ENCODE measurements at regions not wholly inside any gene's neighbourhood (a gene's known extent, or its start where the extent isn't known, plus 50 kb on each side); places are given as distances from the start of the nearest gene placed in this dataset.
"Not testable (repeated sequence)": the region's sequence is repeated elsewhere in the genome, so short reads cannot be mapped to it uniquely, and the experiment has no call there.

DNA sequence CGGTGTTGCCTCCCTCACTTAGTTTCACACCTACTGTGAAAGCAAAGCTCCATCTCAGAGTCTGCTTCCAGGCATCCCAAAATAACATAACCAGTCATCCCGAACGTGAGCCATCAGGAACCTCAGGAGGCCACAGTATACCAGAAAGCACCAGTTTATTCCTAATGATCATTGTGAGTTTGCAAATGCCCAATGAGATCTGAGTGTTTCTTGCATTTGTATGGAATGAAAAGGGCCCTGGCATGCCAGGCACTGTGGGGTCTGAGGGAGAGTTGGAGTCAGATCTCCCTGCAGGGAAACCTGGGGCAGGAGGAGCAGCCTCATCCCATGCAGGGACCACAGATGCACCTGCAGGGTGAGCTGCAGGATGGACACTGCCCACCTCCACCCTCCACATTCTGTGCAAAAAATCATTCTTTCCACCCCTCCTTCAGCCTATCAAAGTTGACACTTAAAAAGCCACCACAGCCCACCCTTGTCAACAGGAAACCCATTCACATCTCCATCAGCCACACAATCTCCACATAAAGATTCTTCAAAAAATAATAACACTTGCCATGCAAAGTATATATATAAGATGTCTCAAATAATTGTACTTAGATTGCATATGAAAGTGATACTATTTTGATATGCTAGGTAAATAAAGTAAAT, 112.3 kb downstream of the GGTLC2 start:
- H3K36me3 ChIP-seq (ENCODE audit: insufficient read depth, low read depth, low read length); H3K4me3 ChIP-seq (ENCODE audit: low read length); H3K27ac ChIP-seq (ENCODE audit: low read length); H3K4me1 ChIP-seq (ENCODE audit: insufficient read depth, low read length); H3K9ac ChIP-seq (ENCODE audit: low read depth, low read length); H3K9me3 ChIP-seq (ENCODE audit: insufficient read depth, low read depth, low read length): not testable (repeated sequence)
- peaks cover 66% of the 10 kb centered on the region for H3K27me3 ChIP-seq (ENCODE audit: insufficient read depth, low read length)

DNA sequence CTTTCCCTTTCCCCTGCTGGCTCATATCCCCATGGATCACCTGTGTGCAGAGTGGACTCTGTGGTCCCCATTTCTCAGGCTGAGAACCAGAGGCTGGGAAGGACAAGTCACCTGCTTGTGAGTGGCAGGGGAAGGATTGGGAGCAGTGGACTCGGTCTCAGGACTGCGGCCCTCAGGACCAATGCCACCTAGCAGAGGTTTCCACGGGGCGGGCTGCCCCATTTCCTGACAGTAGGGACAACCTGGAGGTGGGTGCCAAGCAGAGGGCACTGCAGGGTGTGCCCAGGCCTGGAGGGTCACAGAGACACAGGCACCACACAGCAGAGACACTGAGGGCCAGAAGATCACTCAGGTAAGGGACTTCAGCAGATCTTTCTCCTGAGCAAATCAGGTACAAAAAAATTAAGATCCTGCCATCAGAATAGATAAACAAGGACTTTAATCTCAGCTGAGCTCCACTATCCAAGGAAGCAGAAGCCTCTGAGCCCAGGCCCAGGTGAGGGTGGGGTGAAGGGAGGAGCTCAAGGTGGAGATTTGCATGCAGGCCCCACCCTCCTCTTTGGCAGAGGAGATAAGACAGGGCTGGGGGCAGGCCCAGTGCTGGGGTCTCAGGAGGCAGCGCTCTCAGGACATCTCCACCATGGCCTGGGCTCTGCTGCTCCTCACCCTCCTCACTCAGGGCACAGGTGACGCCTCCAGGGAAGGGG, 113.8 kb downstream of the GGTLC2 start:
- not testable (repeated sequence) for H3K27ac ChIP-seq (ENCODE audit: low read length); H3K9me3 ChIP-seq (ENCODE audit: insufficient read depth, low read depth, low read length); H3K36me3 ChIP-seq (ENCODE audit: insufficient read depth, low read depth, low read length); H3K4me3 ChIP-seq (ENCODE audit: low read length); H3K9ac ChIP-seq (ENCODE audit: low read depth, low read length); H3K4me1 ChIP-seq (ENCODE audit: insufficient read depth, low read length)
- peaks cover 66% of the 10 kb centered on the region for H3K27me3 ChIP-seq (ENCODE audit: insufficient read depth, low read length)

DNA sequence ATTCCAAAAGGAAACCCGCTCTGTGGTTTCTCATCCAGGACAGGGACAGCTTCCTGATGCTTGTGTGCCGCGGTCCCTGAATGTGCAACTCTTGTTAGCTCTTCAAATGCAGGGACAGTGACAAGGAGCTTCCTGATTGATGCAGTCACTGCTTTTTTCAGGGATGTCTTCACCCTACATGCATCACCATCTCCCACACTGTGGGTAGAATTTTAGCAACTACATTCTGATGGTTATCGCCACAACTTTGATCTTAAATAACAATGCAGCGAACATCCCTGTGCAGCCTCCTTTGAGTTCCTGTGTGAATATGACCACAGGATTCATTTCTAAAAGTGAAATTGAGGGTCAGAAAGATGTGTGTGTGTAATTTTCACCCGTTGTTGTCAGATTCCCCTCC, 115.0 kb downstream of the GGTLC2 start:
- Histone ChIP-seq H3K9me3 (ENCODE audit: insufficient read depth, low read depth, low read length) (no peaks in the 10 kb centered on the region), H3K4me3 (ENCODE audit: low read length) (no peak overlapping the region), H3K27ac (ENCODE audit: low read length) (no peak overlapping the region), H3K9ac (ENCODE audit: low read depth, low read length) (no peak overlapping the region), H3K36me3 (ENCODE audit: insufficient read depth, low read depth, low read length) (no peaks in the 10 kb centered on the region), H3K27me3 (ENCODE audit: insufficient read depth, low read length) (peaks cover 65% of the 10 kb centered on the region), H3K4me1 (ENCODE audit: insufficient read depth, low read length) (no peaks in the 10 kb centered on the region)

DNA sequence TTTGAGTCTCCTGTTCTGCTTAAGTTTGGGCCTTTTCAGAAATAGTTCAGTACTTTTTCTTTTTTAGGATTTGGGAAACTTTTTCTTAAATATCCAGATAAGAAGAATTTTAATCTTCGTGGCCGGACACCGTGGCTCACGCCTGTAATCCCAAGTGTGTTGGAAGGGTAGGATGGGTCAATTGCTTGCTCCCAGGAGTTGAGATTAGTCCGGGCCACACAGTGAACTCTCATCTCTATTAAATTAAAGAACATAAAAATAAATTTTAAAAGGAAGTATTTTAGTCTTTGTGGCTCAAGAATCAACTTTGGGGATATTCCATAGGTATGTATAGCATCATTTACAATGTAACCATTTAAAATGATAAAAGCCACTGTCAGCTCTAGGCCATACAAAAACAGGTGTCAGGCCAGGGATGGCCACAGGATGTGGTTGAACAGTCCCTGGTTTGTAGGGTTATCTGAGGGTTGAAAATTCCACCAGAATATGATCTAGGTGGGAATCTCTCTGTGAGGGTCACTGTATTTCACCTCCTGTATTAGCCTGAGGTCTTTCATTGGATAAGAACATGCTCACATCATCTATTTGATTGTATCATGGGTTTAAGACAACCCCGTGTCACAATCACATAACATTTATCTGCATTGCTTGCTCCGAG, 115.6 kb downstream of the GGTLC2 start:
- no peaks in the 10 kb centered on the region for H3K4me1 ChIP-seq (ENCODE audit: insufficient read depth, low read length)
- H3K27ac ChIP-seq (ENCODE audit: low read length), result no peak overlapping the region
- no peak overlapping the region for H3K9ac ChIP-seq (ENCODE audit: low read depth, low read length)
- H3K27me3 ChIP-seq (ENCODE audit: insufficient read depth, low read length), result peaks cover 61% of the 10 kb centered on the region
- H3K4me3 ChIP-seq (ENCODE audit: low read length), result no peak overlapping the region
- H3K9me3 ChIP-seq (ENCODE audit: insufficient read depth, low read depth, low read length), result no peaks in the 10 kb centered on the region
- no peaks in the 10 kb centered on the region for H3K36me3 ChIP-seq (ENCODE audit: insufficient read depth, low read depth, low read length)

DNA sequence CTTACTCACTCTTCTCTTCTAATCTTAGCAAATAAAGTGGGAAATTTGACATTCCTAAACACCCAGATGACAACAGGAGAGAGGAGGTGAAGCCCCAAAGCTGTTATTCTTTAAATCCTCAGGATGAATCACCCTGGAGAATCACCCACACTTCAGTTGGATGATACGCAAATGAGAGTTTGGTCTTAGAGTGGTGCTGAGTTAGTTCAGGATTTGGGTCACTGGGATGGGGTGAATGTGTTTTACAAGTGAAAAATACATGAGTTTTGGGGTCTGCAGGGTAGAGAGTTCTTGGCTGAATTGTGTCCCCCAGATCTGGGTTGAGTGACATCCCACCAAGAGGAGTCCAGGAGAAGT, 117.2 kb downstream of the GGTLC2 start:
- Histone ChIP-seq H3K27me3 (ENCODE audit: insufficient read depth, low read length) (peaks cover 60% of the 10 kb centered on the region), H3K4me1 (ENCODE audit: insufficient read depth, low read length) (no peaks in the 10 kb centered on the region), H3K36me3 (ENCODE audit: insufficient read depth, low read depth, low read length) (no peaks in the 10 kb centered on the region), H3K4me3 (ENCODE audit: low read length) (no peak overlapping the region), H3K9ac (ENCODE audit: low read depth, low read length) (no peak overlapping the region), H3K27ac (ENCODE audit: low read length) (no peak overlapping the region), H3K9me3 (ENCODE audit: insufficient read depth, low read depth, low read length) (no peaks in the 10 kb centered on the region)

DNA sequence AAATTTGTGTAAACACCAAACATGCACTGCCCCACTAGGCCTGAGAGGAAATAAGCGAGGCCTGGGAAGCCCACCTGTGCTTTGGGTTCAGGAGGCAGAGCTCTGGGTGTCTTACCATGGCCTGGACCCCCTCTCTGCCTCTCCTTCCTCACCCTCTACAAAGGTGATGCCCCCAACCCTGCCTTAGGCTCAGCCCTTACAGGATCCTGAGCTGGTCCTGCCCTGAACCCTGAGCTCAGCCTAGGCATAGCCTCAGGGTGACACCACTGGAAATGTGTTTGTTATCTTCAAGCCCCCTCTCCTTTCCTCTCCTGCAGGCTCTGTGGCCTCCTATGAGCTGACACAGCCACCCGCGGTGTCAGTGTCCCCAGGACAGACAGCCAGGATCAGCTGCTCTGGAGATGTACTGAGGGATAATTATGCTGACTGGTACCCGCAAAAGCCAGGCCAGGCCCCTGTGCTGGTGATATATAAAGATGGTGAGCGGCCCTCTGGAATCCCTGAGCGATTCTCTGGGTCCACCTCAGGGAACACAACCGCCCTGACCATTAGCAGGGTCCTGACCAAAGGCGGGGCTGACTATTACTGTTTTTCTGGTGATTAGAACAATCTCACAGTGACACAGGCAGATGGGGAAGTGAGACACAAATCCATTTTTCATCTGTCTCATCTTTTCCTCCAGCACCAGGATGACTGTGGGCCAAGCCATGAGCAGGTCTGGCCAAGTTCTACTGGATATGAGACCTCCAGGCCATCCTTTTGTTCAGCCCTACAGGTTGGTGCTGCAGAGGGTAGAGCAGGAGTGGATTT, 117.8 kb downstream of the GGTLC2 start:
- peaks cover 64% of the 10 kb centered on the region for H3K27me3 ChIP-seq (ENCODE audit: insufficient read depth, low read length)
- H3K27ac ChIP-seq (ENCODE audit: low read length), result no peak overlapping the region
- no peaks in the 10 kb centered on the region for H3K4me1 ChIP-seq (ENCODE audit: insufficient read depth, low read length)
- H3K9ac ChIP-seq (ENCODE audit: low read depth, low read length), result no peak overlapping the region
- H3K9me3 ChIP-seq (ENCODE audit: insufficient read depth, low read depth, low read length), result no peaks in the 10 kb centered on the region
- H3K4me3 ChIP-seq (ENCODE audit: low read length), result no peak overlapping the region
- H3K36me3 ChIP-seq (ENCODE audit: insufficient read depth, low read depth, low read length), result no peaks in the 10 kb centered on the region

DNA sequence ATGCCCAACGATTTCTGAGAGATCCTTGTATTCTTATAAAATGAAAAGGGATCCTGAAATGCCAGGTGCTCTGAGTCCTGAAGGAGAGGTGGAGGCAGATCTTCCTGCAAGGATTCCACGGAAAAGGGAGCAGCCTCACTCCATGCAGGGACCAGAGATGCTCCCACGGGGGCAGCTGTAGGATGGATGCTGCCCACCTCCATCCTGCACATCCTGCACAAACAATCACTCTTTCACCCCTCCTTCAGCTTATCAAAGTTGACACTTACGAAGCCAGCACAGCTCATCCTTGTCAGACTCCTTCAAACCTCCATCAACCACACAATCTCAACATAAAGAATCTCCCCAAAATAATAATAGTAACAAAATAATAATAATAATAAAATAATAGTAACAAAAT, 119.1 kb downstream of the GGTLC2 start:
- no peak overlapping the region for H3K27ac ChIP-seq (ENCODE audit: low read length)
- H3K27me3 ChIP-seq (ENCODE audit: insufficient read depth, low read length), result peaks cover 78% of the 10 kb centered on the region
- H3K4me3 ChIP-seq (ENCODE audit: low read length), result no peak overlapping the region

DNA sequence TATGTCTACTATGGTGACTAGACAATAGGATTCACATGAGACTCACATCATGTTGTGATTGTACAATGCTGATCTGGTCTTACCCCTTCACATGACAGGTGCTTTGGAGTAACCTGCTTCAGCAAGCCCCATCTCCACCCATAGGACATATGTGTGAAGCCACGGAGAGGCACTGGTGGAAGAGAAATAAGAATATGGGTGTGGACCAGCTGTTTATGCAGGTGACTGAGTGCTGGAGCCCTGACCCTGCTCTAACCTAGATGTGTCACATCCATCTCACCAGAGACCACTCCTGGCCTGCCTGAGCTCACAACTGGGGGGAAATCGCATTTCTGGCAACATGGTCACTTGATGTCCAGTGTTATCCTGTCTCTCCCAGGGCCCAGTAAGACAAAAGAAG, 119.7 kb downstream of the GGTLC2 start:
- Histone ChIP-seq H3K27ac (ENCODE audit: low read length) (no peak overlapping the region), H3K36me3 (ENCODE audit: insufficient read depth, low read depth, low read length) (no peaks in the 10 kb centered on the region), H3K27me3 (ENCODE audit: insufficient read depth, low read length) (peaks cover 83% of the 10 kb centered on the region), H3K4me1 (ENCODE audit: insufficient read depth, low read length) (no peaks in the 10 kb centered on the region), H3K9me3 (ENCODE audit: insufficient read depth, low read depth, low read length) (no peaks in the 10 kb centered on the region), H3K4me3 (ENCODE audit: low read length) (no peak overlapping the region), H3K9ac (ENCODE audit: low read depth, low read length) (no peak overlapping the region)

More for the DNA sequence above, 119.1 kb downstream of the GGTLC2 start:
- Histone ChIP-seq H3K36me3 (ENCODE audit: insufficient read depth, low read depth, low read length) (no peaks in the 10 kb centered on the region), H3K4me1 (ENCODE audit: insufficient read depth, low read length) (no peaks in the 10 kb centered on the region), H3K9me3 (ENCODE audit: insufficient read depth, low read depth, low read length) (no peaks in the 10 kb centered on the region), H3K9ac (ENCODE audit: low read depth, low read length) (no peak overlapping the region)

DNA sequence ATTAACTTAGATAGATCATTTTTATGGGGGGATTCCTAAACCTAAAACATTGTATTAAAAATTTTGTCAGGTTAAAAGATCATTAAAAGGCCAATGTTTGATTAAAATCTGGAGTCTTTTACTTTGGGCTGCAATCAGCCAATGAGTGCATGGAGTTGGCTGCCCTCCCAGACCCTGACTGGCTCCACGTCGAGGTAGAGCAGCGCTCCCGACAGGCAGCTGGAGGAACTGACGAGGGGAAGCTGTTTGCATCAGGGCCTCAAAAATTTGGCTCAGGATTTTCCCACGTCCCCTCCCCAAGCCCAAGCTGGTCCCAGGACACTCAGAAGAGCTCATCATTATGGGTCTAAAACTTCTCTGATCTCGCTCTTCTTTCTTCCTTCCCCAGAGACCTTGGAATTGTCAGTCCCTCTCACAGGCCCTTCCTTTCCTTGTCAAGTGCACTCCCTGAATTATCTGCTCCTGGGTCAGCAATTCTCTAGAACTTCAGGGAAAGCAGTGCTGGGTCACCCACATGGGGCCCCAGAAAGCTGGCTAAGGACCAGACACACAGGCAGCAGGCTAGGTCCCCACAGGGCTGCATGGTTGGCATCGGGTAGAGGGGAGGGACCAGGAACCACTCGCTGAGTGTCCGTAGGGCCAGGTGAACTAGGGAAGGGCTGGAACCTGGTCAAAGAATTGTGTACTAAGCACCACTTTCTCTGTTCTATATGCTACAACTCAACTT, 119.6 kb upstream of the IGLL5 start:
- Histone ChIP-seq H3K27me3 (ENCODE audit: insufficient read depth, low read length) (peaks cover 90% of the 10 kb centered on the region), H3K9me3 (ENCODE audit: insufficient read depth, low read depth, low read length) (no peaks in the 10 kb centered on the region), H3K36me3 (ENCODE audit: insufficient read depth, low read depth, low read length) (no peaks in the 10 kb centered on the region), H3K4me3 (ENCODE audit: low read length) (no peak overlapping the region), H3K4me1 (ENCODE audit: insufficient read depth, low read length) (no peaks in the 10 kb centered on the region), H3K27ac (ENCODE audit: low read length) (no peak overlapping the region), H3K9ac (ENCODE audit: low read depth, low read length) (no peak overlapping the region)

DNA sequence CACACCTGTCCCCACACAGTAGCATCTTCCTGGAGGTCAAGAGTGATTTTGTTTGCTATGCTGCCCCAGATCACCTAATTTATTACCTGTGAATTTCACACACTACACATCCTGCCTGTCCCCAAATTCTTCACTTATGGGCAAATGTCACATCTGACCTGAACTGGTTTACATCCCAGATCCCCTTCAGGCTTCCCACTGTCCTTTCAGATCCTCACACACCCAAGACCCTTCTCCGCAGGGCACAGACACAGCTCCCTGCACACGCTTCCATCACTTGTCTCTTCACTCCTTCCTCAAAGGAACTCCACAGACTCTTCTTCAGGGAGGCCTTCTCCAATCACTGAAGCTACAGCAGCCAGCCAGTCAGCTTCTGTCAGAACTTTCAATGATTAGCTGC, 118.7 kb upstream of the IGLL5 start:
- no peak overlapping the region for H3K27ac ChIP-seq (ENCODE audit: low read length)
- no peaks in the 10 kb centered on the region for H3K36me3 ChIP-seq (ENCODE audit: insufficient read depth, low read depth, low read length)
- no peak overlapping the region for H3K4me3 ChIP-seq (ENCODE audit: low read length)
- no peaks in the 10 kb centered on the region for H3K9me3 ChIP-seq (ENCODE audit: insufficient read depth, low read depth, low read length)
- H3K9ac ChIP-seq (ENCODE audit: low read depth, low read length), result no peak overlapping the region
- peaks cover 92% of the 10 kb centered on the region for H3K27me3 ChIP-seq (ENCODE audit: insufficient read depth, low read length)
- no peaks in the 10 kb centered on the region for H3K4me1 ChIP-seq (ENCODE audit: insufficient read depth, low read length)

Data from iPS-20b (cell line).